NB4 (cell line): ENCODE measurements at regions not wholly inside any gene's neighbourhood (a gene's known extent, or its start where the extent isn't known, plus 50 kb on each side); places are given as distances from the start of the nearest gene placed in this dataset.

Source experiments
- DNase-seq: peaks from one replicate; pipeline ENCODE4 v3.0.0; 2010; ENCODE audit warnings: low read depth
- H3K4me3 ChIP-seq: one replicate; pipeline ENCODE4 v1.5.1; 2011; ENCODE audit warnings: mild to moderate bottlenecking, low read depth, low read length, moderate library complexity
- MYC ChIP-seq: IDR thresholded peaks from 2 replicates; pipeline ENCODE4 v1.6.1; 2011; ENCODE audit warnings: low read depth, low read length
- POLR2A ChIP-seq: IDR thresholded peaks from 2 replicates; pipeline ENCODE4 v1.6.1; 2011; ENCODE audit warnings: mild to moderate bottlenecking; ENCODE audit not compliant: insufficient read length; ENCODE audit errors: extremely low read depth
- TF ChIP-seq, protein P1 (sequence below): IDR thresholded peaks from 2 replicates; pipeline ENCODE4 v1.6.1; 2011; ENCODE audit warnings: low read depth, low read length
- TF ChIP-seq, protein P2 (sequence below): IDR thresholded peaks from one replicate; pipeline ENCODE4 v1.5.1; 2012; ENCODE audit warnings: low read depth, low read length

DNA sequence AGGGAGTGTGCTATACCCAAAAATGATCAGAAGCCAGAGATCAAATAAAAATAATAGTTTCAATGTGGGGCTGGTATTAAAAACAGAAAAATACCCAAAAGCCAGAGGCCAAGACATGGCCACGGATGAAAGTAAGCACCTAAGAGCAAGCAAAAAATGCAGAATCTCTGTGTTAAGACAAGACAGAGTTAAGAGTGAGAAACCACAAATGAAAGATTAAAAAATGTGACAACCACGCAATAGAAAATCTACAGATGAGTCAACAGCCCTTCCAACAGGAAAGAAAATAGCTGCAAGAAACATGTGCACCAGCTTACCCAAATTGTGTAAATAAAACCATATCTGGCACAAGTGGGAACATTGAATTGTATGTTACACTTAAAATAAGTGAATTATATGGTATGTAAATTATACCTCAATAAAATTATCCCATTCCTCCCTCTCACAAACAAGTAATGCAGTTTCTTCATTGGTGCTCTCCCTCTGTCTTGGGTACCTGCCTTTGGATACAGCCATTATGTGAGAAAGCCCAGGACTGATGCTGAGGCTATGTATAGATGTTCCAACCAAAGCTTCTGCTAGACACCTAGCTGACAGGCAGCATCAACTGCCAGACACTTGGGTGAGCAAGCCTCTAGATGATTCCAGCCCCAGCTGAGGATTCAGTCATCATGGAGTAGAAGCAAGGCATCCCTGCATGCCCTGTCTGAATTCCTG, 55.3 kb upstream of the UFL1 start:
- no peak for TF ChIP-seq MYC
- TF ChIP-seq, protein P1, sequence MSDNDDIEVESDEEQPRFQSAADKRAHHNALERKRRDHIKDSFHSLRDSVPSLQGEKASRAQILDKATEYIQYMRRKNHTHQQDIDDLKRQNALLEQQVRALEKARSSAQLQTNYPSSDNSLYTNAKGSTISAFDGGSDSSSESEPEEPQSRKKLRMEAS: no peak
- no peak overlapping the region for H3K4me3 ChIP-seq
- no peak for DNase-seq

DNA sequence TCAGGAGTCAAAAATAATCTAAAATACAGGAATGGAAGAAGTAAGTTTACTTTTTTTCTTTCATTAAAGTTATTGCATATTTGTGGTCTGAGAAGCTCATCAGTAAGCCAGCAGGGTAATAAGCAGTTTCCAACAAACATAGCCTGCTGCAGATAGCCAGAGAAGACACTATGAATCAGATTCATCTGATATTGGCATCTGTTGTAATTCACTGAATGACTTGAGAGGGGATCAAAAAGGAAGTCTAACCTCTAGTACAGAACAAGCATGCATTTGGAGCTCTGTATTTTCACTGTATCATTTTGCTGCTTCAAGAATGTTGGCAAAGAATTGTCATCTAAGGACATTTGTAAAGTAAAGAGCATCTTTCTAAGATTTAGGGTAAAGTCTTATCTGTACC, 53.8 kb upstream of the UFL1 start:
- no peak for DNase-seq
- TF ChIP-seq MYC: no peak
- TF ChIP-seq, protein P2, sequence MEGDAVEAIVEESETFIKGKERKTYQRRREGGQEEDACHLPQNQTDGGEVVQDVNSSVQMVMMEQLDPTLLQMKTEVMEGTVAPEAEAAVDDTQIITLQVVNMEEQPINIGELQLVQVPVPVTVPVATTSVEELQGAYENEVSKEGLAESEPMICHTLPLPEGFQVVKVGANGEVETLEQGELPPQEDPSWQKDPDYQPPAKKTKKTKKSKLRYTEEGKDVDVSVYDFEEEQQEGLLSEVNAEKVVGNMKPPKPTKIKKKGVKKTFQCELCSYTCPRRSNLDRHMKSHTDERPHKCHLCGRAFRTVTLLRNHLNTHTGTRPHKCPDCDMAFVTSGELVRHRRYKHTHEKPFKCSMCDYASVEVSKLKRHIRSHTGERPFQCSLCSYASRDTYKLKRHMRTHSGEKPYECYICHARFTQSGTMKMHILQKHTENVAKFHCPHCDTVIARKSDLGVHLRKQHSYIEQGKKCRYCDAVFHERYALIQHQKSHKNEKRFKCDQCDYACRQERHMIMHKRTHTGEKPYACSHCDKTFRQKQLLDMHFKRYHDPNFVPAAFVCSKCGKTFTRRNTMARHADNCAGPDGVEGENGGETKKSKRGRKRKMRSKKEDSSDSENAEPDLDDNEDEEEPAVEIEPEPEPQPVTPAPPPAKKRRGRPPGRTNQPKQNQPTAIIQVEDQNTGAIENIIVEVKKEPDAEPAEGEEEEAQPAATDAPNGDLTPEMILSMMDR: no peak
- TF ChIP-seq, protein P1: no peak
- no peak overlapping the region for H3K4me3 ChIP-seq

DNA sequence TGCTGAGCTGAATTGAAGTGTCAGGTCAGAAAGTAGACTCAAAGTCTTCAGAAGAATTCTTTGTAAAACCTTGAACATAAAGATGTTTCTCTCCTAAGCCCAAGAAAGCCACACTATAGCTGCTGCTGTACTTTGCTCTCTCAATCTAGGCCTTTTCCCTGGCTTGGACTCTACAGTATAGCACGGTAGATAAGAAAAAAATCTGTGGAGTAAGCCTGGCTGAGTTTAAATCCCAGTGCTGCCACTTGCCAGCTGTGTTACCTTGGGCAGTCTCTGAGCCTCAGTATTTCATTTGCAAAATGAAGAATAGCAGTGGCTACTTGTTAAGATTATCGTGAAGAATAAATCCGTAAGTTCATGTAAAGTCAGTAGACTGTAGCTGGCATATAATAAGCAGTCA, 53.3 kb upstream of the UFL1 start:
- H3K4me3 ChIP-seq: no peak overlapping the region
- TF ChIP-seq, protein P2: no peak
- TF ChIP-seq MYC: no peak
- no peak for TF ChIP-seq POLR2A
- TF ChIP-seq, protein P1: no peak

DNA sequence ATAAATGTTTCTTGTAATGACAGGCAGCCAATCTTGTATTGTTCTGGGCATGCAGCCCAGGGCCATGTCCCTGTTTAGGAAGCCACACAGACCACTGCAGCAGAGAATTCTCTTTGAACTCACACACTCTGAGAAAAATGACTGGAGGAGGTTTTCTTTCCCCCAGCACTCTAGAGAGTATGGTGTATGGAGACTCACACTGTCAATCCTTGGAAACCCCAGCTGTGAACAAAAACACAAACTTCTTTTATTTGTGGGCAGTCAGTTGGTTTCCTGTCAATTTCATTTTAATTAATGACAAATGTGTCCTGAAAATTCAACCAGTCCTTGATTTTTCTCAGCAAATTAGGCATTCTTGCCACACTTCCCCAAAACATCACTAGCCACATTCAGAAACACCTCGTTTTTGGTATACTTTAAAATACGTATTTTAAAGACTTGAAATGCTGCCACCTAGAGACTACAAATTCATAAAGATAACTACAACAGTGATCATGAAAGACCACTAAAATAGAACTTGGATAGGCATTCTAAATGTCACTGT, 52.9 kb upstream of the UFL1 start:
- no peak overlapping the region for H3K4me3 ChIP-seq
- peak; percentile 34 for DNase-seq
- TF ChIP-seq, protein P1: no peak
- TF ChIP-seq POLR2A (no peak), MYC (no peak)
- TF ChIP-seq, protein P2: peak; percentile 12

More for the DNA sequence above, 53.3 kb upstream of the UFL1 start:
- DNase-seq: no peak

DNA sequence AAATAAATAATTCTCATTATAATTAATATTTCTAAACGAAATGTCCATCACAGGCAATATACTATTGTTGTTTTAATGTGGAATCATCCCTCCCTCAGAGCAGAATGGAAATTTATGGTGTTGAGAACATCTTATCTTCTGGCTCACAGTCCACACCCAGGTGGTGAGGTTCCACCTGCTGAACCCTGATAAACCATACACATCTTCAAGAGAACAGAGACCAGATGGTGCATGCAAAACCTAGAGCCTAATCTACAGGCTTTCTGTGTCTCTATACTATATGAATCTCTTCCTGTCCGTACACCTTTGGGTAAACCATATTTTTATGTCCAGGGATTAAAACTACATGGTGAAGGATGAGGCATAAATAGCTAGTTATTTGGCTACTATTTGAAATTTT, 52.3 kb upstream of the UFL1 start:
- no peak overlapping the region for H3K4me3 ChIP-seq
- TF ChIP-seq MYC (no peak), POLR2A (no peak)
- TF ChIP-seq, protein P2: no peak
- TF ChIP-seq, protein P1: no peak
- DNase-seq: no peak

DNA sequence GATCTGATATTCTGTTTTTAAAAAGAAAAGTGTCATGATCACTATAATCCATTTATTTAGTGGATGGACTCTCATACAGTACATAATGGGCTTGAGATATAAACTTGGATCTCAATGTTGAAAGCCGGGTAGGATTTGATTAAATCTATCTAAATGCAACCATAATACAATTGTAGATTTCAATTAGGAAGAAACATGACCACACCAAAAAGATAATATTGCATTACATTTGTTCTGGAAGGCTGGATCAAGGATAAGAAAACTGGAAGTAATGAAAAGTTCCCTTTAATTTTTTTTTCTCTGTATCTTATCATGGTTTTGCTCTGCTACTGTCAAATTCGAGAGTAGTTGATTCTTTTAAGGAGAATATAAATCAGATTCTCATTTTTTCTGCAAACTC, 51.3 kb upstream of the UFL1 start:
- H3K4me3 ChIP-seq: no peak overlapping the region
- TF ChIP-seq, protein P1: no peak
- TF ChIP-seq POLR2A (no peak), MYC (no peak)
- TF ChIP-seq, protein P2: no peak
- no peak for DNase-seq
